K562 (cell line): ENCODE measurements at regions not wholly inside any gene's neighbourhood (a gene's known extent, or its start where the extent isn't known, plus 50 kb on each side); places are given as distances from the start of the nearest gene placed in this dataset.

Source experiments
- ATAC-seq: fragments of 200-7000 bp; cut with Tn5 transposase; 3 replicates; pipeline ENCODE4 v1.9.1; 2020; ENCODE audit warnings: moderate library complexity
- BruUV-seq: library from RNA; stranded (reverse); fragments of 400-500 nt; replicated peaks from 2 replicates; lab custom pipeline; 2021; lab: Mats Ljungman, UMichigan
- CTCF ChIA-PET: fragments of 300-600 bp; formaldehyde crosslinking; extraction: SDS; loops from one replicate; lab custom pipeline; 2021; ENCODE audit warnings: low intra/inter-chr PET ratio; lab: Yijun Ruan, JAX
- POLR2A ChIA-PET: fragments of 300-600, 350-650 bp; sonication (Branson Sonifier 250); formaldehyde crosslinking; extraction: SDS; loops from one replicate; lab custom pipeline; 2021; ENCODE audit warnings: antibody characterized with exemption, inconsistent platforms; lab: Yijun Ruan, JAX
- DNase-seq, 4 experiments: peaks; one replicate each; pipeline versions ENCODE4 v3.0.0 to v3.0.0-alpha.2; 2011 to 2018; ENCODE audit warnings: low spot score in 3 of 4, mixed read lengths in 3 of 4; ENCODE audit errors: extremely low read depth in 1 of 4
- FAIRE-seq: peaks from 2 replicates; lab custom pipeline; 2011; peaks lifted over from hg19 to GRCh38; lab: Jason Lieb, UNC
- H2AFZ ChIP-seq: 2 replicates; pipeline ENCODE4 v1.6.0; 2011; ENCODE audit warnings: low read depth, low read length, control low read depth, inconsistent platforms
- H3K27ac ChIP-seq: fragments of 200-600 bp; 3 replicates; pipeline ENCODE4 v1.8.0; 2011; ENCODE audit warnings: low read depth, mild to moderate bottlenecking, control low read depth, inconsistent platforms, low read length, moderate library complexity, mixed read lengths; ENCODE audit errors: extremely low read depth
- H3K27me3 ChIP-seq, 2 experiments: fragments of 300-600 bp in 1 of 2; 2 replicates in 1 of 2; 3 replicates in 1 of 2; pipeline versions ENCODE4 v1.6.0 to v1.8.0; 2011; ENCODE audit warnings: inconsistent platforms in 2 of 2, low read length in 2 of 2, mild to moderate bottlenecking in 1 of 2, mixed read lengths in 1 of 2, moderate library complexity in 1 of 2; ENCODE audit not compliant: control insufficient read depth in 2 of 2, insufficient read depth in 2 of 2
- H3K36me3 ChIP-seq: fragments of 300-600 bp; 3 replicates; pipeline ENCODE4 v1.8.0; 2011; ENCODE audit warnings: mild to moderate bottlenecking, low read length, inconsistent platforms; ENCODE audit not compliant: control insufficient read depth, insufficient read depth
- H3K4me1 ChIP-seq, 2 experiments: fragments of 200-600 bp in 1 of 2; replicated peaks in 1 of 2; 2 replicates in 1 of 2; 3 replicates in 1 of 2; pipeline versions ENCODE4 v1.5.1 to v1.8.0; 2011; ENCODE audit warnings: inconsistent platforms in 2 of 2, low read length in 2 of 2, mild to moderate bottlenecking in 1 of 2, mixed read lengths in 1 of 2, moderate library complexity in 1 of 2; ENCODE audit not compliant: control insufficient read depth in 2 of 2, insufficient read depth in 2 of 2
- H3K4me2 ChIP-seq: 2 replicates; pipeline ENCODE4 v1.6.1; 2011; ENCODE audit warnings: low read length, control low read depth, inconsistent platforms, mixed read lengths; ENCODE audit not compliant: insufficient read depth
- H3K4me3 ChIP-seq: fragments of 200-600 bp; sonication (generic), shearing (Covaris generic); 2 replicates; pipeline ENCODE4 v1.5.1; 2016; ENCODE audit warnings: control low read depth, inconsistent platforms
- H3K79me2 ChIP-seq: fragments of 200-600 bp; 3 replicates; pipeline ENCODE4 v1.8.0; 2011; ENCODE audit warnings: low read length, inconsistent platforms; ENCODE audit not compliant: control insufficient read depth, insufficient read depth
- H3K9ac ChIP-seq, 2 experiments: 2 replicates each; pipeline versions ENCODE4 v1.6.0 to v1.6.1; 2011; ENCODE audit warnings: low read depth in 2 of 2, low read length in 2 of 2, control low read depth in 1 of 2, inconsistent platforms in 1 of 2, mild to moderate bottlenecking in 1 of 2, mixed read lengths in 1 of 2; ENCODE audit not compliant: insufficient read depth in 1 of 2
- H3K9me1 ChIP-seq: one replicate; pipeline ENCODE4 v1.6.0; 2011; ENCODE audit warnings: inconsistent platforms, mild to moderate bottlenecking, low read length, moderate library complexity; ENCODE audit not compliant: control insufficient read depth, insufficient read depth
- H3K9me3 ChIP-seq: replicated peaks from 2 replicates; pipeline ENCODE4 v1.5.1; 2011; ENCODE audit warnings: low read depth, low read length, inconsistent platforms; ENCODE audit not compliant: control insufficient read depth, insufficient read depth
- H4K20me1 ChIP-seq: replicated peaks from 2 replicates; pipeline ENCODE4 v1.6.1; 2011; ENCODE audit warnings: low read length, inconsistent platforms, mixed read lengths; ENCODE audit not compliant: control insufficient read depth, insufficient read depth
- DPF2 ChIP-seq: fragments of 450-650 bp; IDR thresholded peaks from 2 replicates; pipeline ENCODE4 v1.6.1; 2016
- NELFE ChIP-seq: IDR thresholded peaks from 2 replicates; pipeline ENCODE4 v1.6.1; 2011; ENCODE audit warnings: mild to moderate bottlenecking; ENCODE audit not compliant: insufficient read depth, insufficient read length
- RBM25 ChIP-seq: fragments of 200-400 bp; formaldehyde crosslinking; IDR thresholded peaks from 2 replicates; pipeline ENCODE4 v1.6.1; 2018; ENCODE audit warnings: low read length, low read depth, moderate library complexity; ENCODE audit not compliant: severe bottlenecking
- ZBTB49 ChIP-seq: sonication (generic); formaldehyde crosslinking; IDR thresholded peaks from 2 replicates; pipeline ENCODE4 v1.8.0; 2022; ENCODE audit warnings: missing genetic modification reagents, mild to moderate bottlenecking, borderline replicate concordance
- ZNF76 ChIP-seq: fragments of 250-450 bp; sonication (Bioruptor Pico); IDR thresholded peaks from 2 replicates; pipeline ENCODE4 v1.4.0; 2020; ENCODE audit warnings: mild to moderate bottlenecking, moderate library complexity, borderline replicate concordance
- WGBS: fragments of 100-300 bp; shearing (Covaris generic); methylation state at CpG from one replicate; pipeline ENCODE4 v1.1.6; 2016; ENCODE audit warnings: low coverage, mixed read lengths; ENCODE audit not compliant: insufficient coverage; ENCODE audit errors: missing lambda C conversion rate; 5-methylcytosine and 5-hydroxymethylcytosine counted together
- in situ Hi-C: fragments of 300-500 bp; cut with MboI; formaldehyde crosslinking; loops from 4 replicates; pipeline ENCODE4 v1.15.0; 2018; ENCODE audit warnings: inconsistent platforms, mixed read lengths
- intact Hi-C: fragments of 100-400 bp; cut with micrococcal nuclease; formaldehyde crosslinking; loops from 2 replicates; pipeline ENCODE4 v1.14.2; 2022

- under 1% methylated on average over 8 of the region's 8 CpGs for WGBS
- Histone ChIP-seq H4K20me1 (no peaks in the 10 kb centered on the region), H3K4me3 (no peak overlapping the region), H3K9me1 (no peaks in the 10 kb centered on the region), H3K4me1 (no peaks in the 10 kb centered on the region), H3K27ac (no peak overlapping the region), H3K36me3 (no peaks in the 10 kb centered on the region), H3K4me2 (no peak overlapping the region), H3K9ac (no peak overlapping the region), H3K27me3 (no peaks in the 10 kb centered on the region), H3K9me3 (no peaks in the 10 kb centered on the region), H2AFZ (no peak overlapping the region), H3K79me2 (no peaks in the 10 kb centered on the region)
- TF ChIP-seq ZNF76 (CRISPR knock-in tag) (no peak), DPF2 (no peak), RBM25 (peak; percentile 37), ZBTB49 (CRISPR knock-in tag) (no peak), NELFE (no peak)
- no TSS peak for BruUV-seq
- ChIA-PET CTCF (no interaction called here), POLR2A (no interaction called here)
- ATAC-seq: no peak
- in situ Hi-C loops: no loop called here
- no peak for DNase-seq
- FAIRE-seq: no peak
- intact Hi-C loops: no loop called here
Observed at GRCh38 chr4:146029939-146030710, 91.5 kb upstream of the ZNF827 start.
